CD4-positive, alpha-beta T cell (primary cell): ENCODE measurements at regions not wholly inside any gene's neighbourhood (a gene's known extent, or its start where the extent isn't known, plus 50 kb on each side); places are given as distances from the start of the nearest gene placed in this dataset.

Source experiments
- ATAC-seq: fragments of 200-7000 bp; cut with Tn5 transposase; one replicate; pipeline ENCODE4 v1.10.0; 2022; ENCODE audit warnings: mild to moderate bottlenecking; ENCODE audit not compliant: poor library complexity
- CTCF ChIA-PET: fragments of 350-600 bp; sonication (Branson Sonifier 250); formaldehyde crosslinking; loops from one replicate; lab custom pipeline; 2021; ENCODE audit warnings: antibody characterized with exemption, inconsistent platforms; lab: Charles Lee
- POLR2A ChIA-PET: fragments of 350-600 bp; sonication (Branson Sonifier 250); formaldehyde crosslinking; loops from one replicate; lab custom pipeline; 2021; ENCODE audit warnings: antibody characterized with exemption, inconsistent platforms; lab: Charles Lee
- DNase-seq, 14 experiments: peaks; one replicate each; pipeline ENCODE4 v3.0.0-alpha.2; 2013 to 2020; ENCODE audit warnings: mixed read lengths in 2 of 14
- H3K27ac ChIP-seq, 2 donors: one replicate each; pipeline versions ENCODE4 v1.5.1 to v1.7.0; 2013; ENCODE audit warnings: low read length in 2 of 2, low read depth in 1 of 2, mild to moderate bottlenecking in 1 of 2
- H3K27me3 ChIP-seq, 2 experiments: 1 replicate in 1 of 2; 2 replicates in 1 of 2; pipeline versions ENCODE4 v1.6.1 to v1.7.0; 2013; ENCODE audit warnings: low read length in 2 of 2, control low read depth in 1 of 2, mild to moderate bottlenecking in 1 of 2, moderate library complexity in 1 of 2; ENCODE audit not compliant: insufficient read depth in 2 of 2, control insufficient read depth in 1 of 2
- H3K36me3 ChIP-seq: one replicate; pipeline ENCODE4 v1.6.1; 2013; ENCODE audit warnings: low read length, control low read depth; ENCODE audit not compliant: insufficient read depth
- H3K4me1 ChIP-seq: one replicate; pipeline ENCODE4 v1.6.1; 2013; ENCODE audit warnings: low read length, control low read depth; ENCODE audit not compliant: insufficient read depth
- H3K4me3 ChIP-seq: one replicate; pipeline ENCODE4 v1.5.1; 2013; ENCODE audit warnings: mild to moderate bottlenecking, low read length, moderate library complexity
- H3K9me3 ChIP-seq, 2 experiments: 1 replicate in 1 of 2; 2 replicates in 1 of 2; pipeline versions ENCODE4 v1.6.1 to v1.7.0; 2013; ENCODE audit warnings: low read length in 2 of 2, mild to moderate bottlenecking in 2 of 2, control low read depth in 1 of 2, moderate library complexity in 1 of 2; ENCODE audit not compliant: control insufficient read depth in 1 of 2, insufficient read depth in 1 of 2
- H3K27ac Mint-ChIP-seq: one replicate; pipeline ENCODE4 v1.8.0; 2020; ENCODE audit warnings: mixed read lengths
- H3K27me3 Mint-ChIP-seq: one replicate; pipeline ENCODE4 v1.8.0; 2021; ENCODE audit warnings: mixed read lengths
- H3K36me3 Mint-ChIP-seq: one replicate; pipeline ENCODE4 v1.8.0; 2021; ENCODE audit warnings: low read depth, mixed read lengths
- H3K4me1 Mint-ChIP-seq: one replicate; pipeline ENCODE4 v1.8.0; 2021; ENCODE audit warnings: low read depth, mixed read lengths
- H3K4me3 Mint-ChIP-seq: one replicate; pipeline ENCODE4 v1.8.0; 2020; ENCODE audit warnings: mild to moderate bottlenecking, mixed read lengths
- H3K9me3 Mint-ChIP-seq: one replicate; pipeline ENCODE4 v1.8.0; 2020; ENCODE audit warnings: mixed read lengths
- CTCF ChIP-seq: fragments of 200-600 bp; IDR thresholded peaks from one replicate; pipeline ENCODE4 v1.8.0; 2022; ENCODE audit warnings: antibody characterized with exemption, mild to moderate bottlenecking
- intact Hi-C, 2 experiments: fragments of 100-400 bp; cut with DNase I in 1 of 2; cut with micrococcal nuclease in 1 of 2; formaldehyde crosslinking; loops; one replicate each; pipeline versions ENCODE4 v1.15.1 to v1.9.0; 2023 to 2025; cut with DNase I, micrococcal nuclease

- TF ChIP-seq CTCF, result no peak
- no peak overlapping the region for H3K4me3 Mint-ChIP-seq
- ChIA-PET CTCF (interaction anchor here (0.6 kb wide), 1 partner anchor 616 kb away, joined by 3 read pairs; no protein-coding TSS in a partner anchor), POLR2A (no interaction called here)
- no peak for DNase-seq
- no peaks in the 10 kb centered on the region for H3K9me3 Mint-ChIP-seq
- H3K4me1 Mint-ChIP-seq, result no peaks in the 10 kb centered on the region
- Histone ChIP-seq H3K4me3 (no peak overlapping the region), H3K27me3 (no peaks in the 10 kb centered on the region), H3K27ac (no peak overlapping the region), H3K4me1 (no peaks in the 10 kb centered on the region), H3K36me3 (no peaks in the 10 kb centered on the region), H3K9me3 (no peaks in the 10 kb centered on the region)
- H3K36me3 Mint-ChIP-seq, result no peaks in the 10 kb centered on the region
- H3K27me3 Mint-ChIP-seq, result peaks cover 13% of the 10 kb centered on the region
- H3K27ac Mint-ChIP-seq, result no peak overlapping the region
- no peak for ATAC-seq
- intact Hi-C loops, result no loop called here
Observed at GRCh38 chr13:31413516-31413915, 213.7 kb downstream of the B3GLCT start.

GRCh38 chr13:31416066-31416465, 216.3 kb downstream of the B3GLCT start:
- Histone ChIP-seq H3K4me1 (no peaks in the 10 kb centered on the region), H3K27ac (no peak overlapping the region), H3K4me3 (no peak overlapping the region), H3K9me3 (no peaks in the 10 kb centered on the region), H3K36me3 (no peaks in the 10 kb centered on the region), H3K27me3 (no peaks in the 10 kb centered on the region)
- ATAC-seq (no peak), DNase-seq (no peak)
- H3K4me1 Mint-ChIP-seq, result no peaks in the 10 kb centered on the region
- ChIA-PET CTCF (no interaction called here), POLR2A (interaction anchor here (0.6 kb wide), 1 partner anchor 461 kb away, joined by 4 read pairs; no protein-coding TSS in a partner anchor)
- no peak overlapping the region for H3K4me3 Mint-ChIP-seq
- no peaks in the 10 kb centered on the region for H3K9me3 Mint-ChIP-seq
- no peak for TF ChIP-seq CTCF
- peaks cover 30% of the 10 kb centered on the region for H3K27me3 Mint-ChIP-seq
- H3K27ac Mint-ChIP-seq, result no peak overlapping the region
- intact Hi-C loops, result no loop called here
- H3K36me3 Mint-ChIP-seq, result no peaks in the 10 kb centered on the region

- no peak overlapping the region for H3K27ac Mint-ChIP-seq
- DNase-seq (no peak), ATAC-seq (no peak)
- no peak overlapping the region for H3K4me3 ChIP-seq
- no peaks in the 10 kb centered on the region for H3K27me3 ChIP-seq
- ChIA-PET POLR2A (no interaction called here), CTCF (no interaction called here)
- H3K27ac ChIP-seq, result no peak overlapping the region
- H3K36me3 Mint-ChIP-seq, result no peaks in the 10 kb centered on the region
- no peak overlapping the region for H3K4me3 Mint-ChIP-seq
- H3K4me1 Mint-ChIP-seq, result no peaks in the 10 kb centered on the region
- H3K4me1 ChIP-seq, result no peaks in the 10 kb centered on the region
- no peaks in the 10 kb centered on the region for H3K9me3 Mint-ChIP-seq
- no peaks in the 10 kb centered on the region for H3K9me3 ChIP-seq
- intact Hi-C loops, result no loop called here
- H3K27me3 Mint-ChIP-seq, result peaks cover 46% of the 10 kb centered on the region
- no peak for TF ChIP-seq CTCF
- no peaks in the 10 kb centered on the region for H3K36me3 ChIP-seq
Observed at GRCh38 chr13:31418186-31418585, 218.4 kb downstream of the B3GLCT start.
